Liver (tissue), 8 donors: ENCODE measurements at regions not wholly inside any gene's neighbourhood (a gene's known extent, or its start where the extent isn't known, plus 50 kb on each side); places are given as distances from the start of the nearest gene placed in this dataset.

Experiments
- DNase-seq: peaks from one replicate; pipeline ENCODE4 v3.0.0-alpha.2; 2017; ENCODE audit warnings: low spot score
- H3K27ac ChIP-seq, 2 donors: one replicate each; pipeline ENCODE4 v1.7.0; 2013; ENCODE audit warnings: inconsistent platforms in 2 of 2, low read length in 2 of 2, control low read depth in 1 of 2, low read depth in 1 of 2, mild to moderate bottlenecking in 1 of 2
- H3K27me3 ChIP-seq, 4 donors: one replicate each; pipeline versions ENCODE4 v1.6.1 to v1.7.0; 2013; ENCODE audit warnings: low read length in 3 of 4, inconsistent platforms in 1 of 4, mild to moderate bottlenecking in 1 of 4, moderate library complexity in 1 of 4; ENCODE audit not compliant: control insufficient read depth in 4 of 4, insufficient read depth in 4 of 4
- H3K36me3 ChIP-seq, 4 donors: one replicate each; pipeline versions ENCODE4 v1.6.1 to v1.7.0; 2013; ENCODE audit warnings: low read length in 3 of 4, mild to moderate bottlenecking in 3 of 4, low read depth in 1 of 4, moderate library complexity in 1 of 4; ENCODE audit not compliant: control insufficient read depth in 4 of 4, insufficient read depth in 3 of 4
- H3K4me1 ChIP-seq, 4 donors: one replicate each; pipeline versions ENCODE4 v1.6.1 to v1.7.0; 2013; ENCODE audit warnings: low read length in 3 of 4, mild to moderate bottlenecking in 3 of 4, moderate library complexity in 1 of 4; ENCODE audit not compliant: control insufficient read depth in 4 of 4, insufficient read depth in 4 of 4
- H3K4me3 ChIP-seq, 3 donors: one replicate each; pipeline versions ENCODE4 v1.6.1 to v1.7.0; 2013; ENCODE audit warnings: low read length in 3 of 3, control low read depth in 1 of 3, low read depth in 1 of 3, mild to moderate bottlenecking in 1 of 3
- H3K9ac ChIP-seq, 2 donors: one replicate each; pipeline ENCODE4 v1.7.0; 2013; ENCODE audit warnings: low read length in 2 of 2, mild to moderate bottlenecking in 2 of 2, moderate library complexity in 2 of 2, control low read depth in 1 of 2, low read depth in 1 of 2
- H3K9me3 ChIP-seq, 4 donors: one replicate each; pipeline versions ENCODE4 v1.6.1 to v1.7.0; 2013; ENCODE audit warnings: low read length in 3 of 4; ENCODE audit not compliant: control insufficient read depth in 4 of 4
- CTCF ChIP-seq: fragments of 150-350 bp; IDR thresholded peaks from 2 replicates; pipeline ENCODE4 v1.5.1; 2017; ENCODE audit warnings: improper control_type of control experiment, low read depth, low read length; ENCODE audit not compliant: missing input control
- EGR1 ChIP-seq, 2 donors: IDR thresholded peaks; 2 replicates each; pipeline ENCODE4 v1.6.1; 2016 to 2018; ENCODE audit warnings: antibody characterized with exemption in 2 of 2, low read depth in 2 of 2
- FOXA1 ChIP-seq: IDR thresholded peaks from 2 replicates; pipeline ENCODE4 v1.6.1; 2016; ENCODE audit warnings: antibody characterized with exemption
- FOXA2 ChIP-seq: IDR thresholded peaks from 2 replicates; pipeline ENCODE4 v1.6.1; 2016; ENCODE audit warnings: antibody characterized with exemption
- HNF4A ChIP-seq, 2 donors: conservative IDR thresholded peaks; 2 replicates each; pipeline ENCODE4 v1.6.1; 2016; ENCODE audit warnings: antibody characterized with exemption in 2 of 2, mild to moderate bottlenecking in 2 of 2
- HNF4G ChIP-seq: IDR thresholded peaks from 2 replicates; pipeline ENCODE4 v1.6.1; 2016; ENCODE audit warnings: antibody characterized with exemption
- NR2F2 ChIP-seq: IDR thresholded peaks from 2 replicates; pipeline ENCODE4 v1.6.1; 2016; ENCODE audit warnings: antibody characterized with exemption
- RAD21 ChIP-seq, 2 donors: IDR thresholded peaks; 2 replicates each; pipeline ENCODE4 v1.6.1; 2016; ENCODE audit warnings: antibody characterized with exemption in 2 of 2, mild to moderate bottlenecking in 2 of 2
- REST ChIP-seq: IDR thresholded peaks from 2 replicates; pipeline ENCODE4 v1.6.1; 2016; ENCODE audit warnings: antibody characterized with exemption, mild to moderate bottlenecking
- RXRA ChIP-seq, 2 donors: IDR thresholded peaks; 2 replicates each; pipeline ENCODE4 v1.6.1; 2017 to 2018; ENCODE audit warnings: antibody characterized with exemption in 2 of 2, mild to moderate bottlenecking in 1 of 2
- SP1 ChIP-seq: IDR thresholded peaks from 2 replicates; pipeline ENCODE4 v1.6.1; 2018; ENCODE audit warnings: antibody characterized with exemption, mild to moderate bottlenecking
- WGBS: extraction: QIAGEN DNeasy Blood & Tissue Kit; methylation state at CpG from one replicate; pipeline ENCODE4 v1.1.7; 2013; 5-methylcytosine and 5-hydroxymethylcytosine counted together
- TF ChIP-seq, protein P1 (sequence below): IDR thresholded peaks from 2 replicates; pipeline ENCODE4 v1.6.1; 2016; ENCODE audit warnings: antibody characterized with exemption
- TF ChIP-seq, protein P2 (sequence below): IDR thresholded peaks from 2 replicates; pipeline ENCODE4 v1.6.1; 2016; ENCODE audit warnings: antibody characterized with exemption
- donor health status: healthy.
- donor health status: healthy.
- donor health status: healthy.
- donor health status: healthy.
- donor health status: healthy.

GRCh38 chr6:4585682-4586468 is 190.3 kb upstream of the CDYL start:
- Histone ChIP-seq H3K4me1 (no peaks in the 10 kb centered on the region), H3K27me3 (peaks cover 0 to 2% (median 0%) of the 10 kb centered on the region in 4 donors), H3K9me3 (no peaks in the 10 kb centered on the region), H3K9ac (no peak overlapping the region), H3K27ac (no peak overlapping the region), H3K4me3 (no peak overlapping the region), H3K36me3 (no peaks in the 10 kb centered on the region)
- 72% methylated on average over 5 of the region's 5 CpGs for WGBS
- DNase-seq: no peak
- TF ChIP-seq RAD21 (IDR thresholded peaks at IDR 0.05): no peak
- no peak for TF ChIP-seq CTCF
- no peak for TF ChIP-seq EGR1 (IDR thresholded peaks at IDR 0.05; ENCODE audit: low read depth in 2 of 2)
- no peak for TF ChIP-seq RXRA (IDR thresholded peaks at IDR 0.05)
- TF ChIP-seq, protein P1, sequence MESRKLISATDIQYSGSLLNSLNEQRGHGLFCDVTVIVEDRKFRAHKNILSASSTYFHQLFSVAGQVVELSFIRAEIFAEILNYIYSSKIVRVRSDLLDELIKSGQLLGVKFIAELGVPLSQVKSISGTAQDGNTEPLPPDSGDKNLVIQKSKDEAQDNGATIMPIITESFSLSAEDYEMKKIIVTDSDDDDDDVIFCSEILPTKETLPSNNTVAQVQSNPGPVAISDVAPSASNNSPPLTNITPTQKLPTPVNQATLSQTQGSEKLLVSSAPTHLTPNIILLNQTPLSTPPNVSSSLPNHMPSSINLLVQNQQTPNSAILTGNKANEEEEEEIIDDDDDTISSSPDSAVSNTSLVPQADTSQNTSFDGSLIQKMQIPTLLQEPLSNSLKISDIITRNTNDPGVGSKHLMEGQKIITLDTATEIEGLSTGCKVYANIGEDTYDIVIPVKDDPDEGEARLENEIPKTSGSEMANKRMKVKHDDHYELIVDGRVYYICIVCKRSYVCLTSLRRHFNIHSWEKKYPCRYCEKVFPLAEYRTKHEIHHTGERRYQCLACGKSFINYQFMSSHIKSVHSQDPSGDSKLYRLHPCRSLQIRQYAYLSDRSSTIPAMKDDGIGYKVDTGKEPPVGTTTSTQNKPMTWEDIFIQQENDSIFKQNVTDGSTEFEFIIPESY: no peak

GRCh38 chr6:4584801-4585200 is 191.4 kb upstream of the CDYL start:
- Histone ChIP-seq H3K36me3 (no peaks in the 10 kb centered on the region), H3K9me3 (no peaks in the 10 kb centered on the region), H3K4me1 (no peaks in the 10 kb centered on the region), H3K27ac (no peak overlapping the region), H3K9ac (no peak overlapping the region), H3K27me3 (peaks cover 0 to 2% (median 0%) of the 10 kb centered on the region in 4 donors), H3K4me3 (no peak overlapping the region)
- no peak for DNase-seq
- 88% methylated on average over 5 of the region's 5 CpGs for WGBS
- TF ChIP-seq, protein P2, sequence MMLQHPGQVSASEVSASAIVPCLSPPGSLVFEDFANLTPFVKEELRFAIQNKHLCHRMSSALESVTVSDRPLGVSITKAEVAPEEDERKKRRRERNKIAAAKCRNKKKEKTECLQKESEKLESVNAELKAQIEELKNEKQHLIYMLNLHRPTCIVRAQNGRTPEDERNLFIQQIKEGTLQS: no peak
- TF ChIP-seq, protein P1: no peak
- TF ChIP-seq FOXA1 (no peak), HNF4A (conservative IDR thresholded peaks at IDR 0.05) (no peak), SP1 (no peak), FOXA2 (no peak), REST (no peak), EGR1 (IDR thresholded peaks at IDR 0.05; ENCODE audit: low read depth in 2 of 2) (no peak), NR2F2 (no peak), HNF4G (no peak)
